BLaER1 (cell line): ENCODE measurements at regions not wholly inside any gene's neighbourhood (a gene's known extent, or its start where the extent isn't known, plus 50 kb on each side); places are given as distances from the start of the nearest gene placed in this dataset.

Experiments
- H3K27ac ChIP-seq: shearing (Covaris generic); formaldehyde crosslinking; 2 replicates; pipeline ENCODE4 v1.8.1; 2022
- H3K27me3 ChIP-seq: shearing (Covaris generic); formaldehyde crosslinking; 2 replicates; pipeline ENCODE4 v1.8.1; 2022
- H3K36me3 ChIP-seq: shearing (Covaris generic); formaldehyde crosslinking; 2 replicates; pipeline ENCODE4 v1.8.1; 2022
- H3K4me1 ChIP-seq: shearing (Covaris generic); formaldehyde crosslinking; 2 replicates; pipeline ENCODE4 v1.8.1; 2022
- H3K4me2 ChIP-seq: shearing (Covaris generic); formaldehyde crosslinking; 2 replicates; pipeline ENCODE4 v1.8.1; 2022
- H3K4me3 ChIP-seq: shearing (Covaris generic); formaldehyde crosslinking; 2 replicates; pipeline ENCODE4 v1.8.1; 2022
- H3K9ac ChIP-seq: shearing (Covaris generic); formaldehyde crosslinking; 2 replicates; pipeline ENCODE4 v1.8.1; 2022
- H3K9me3 ChIP-seq: shearing (Covaris generic); formaldehyde crosslinking; 2 replicates; pipeline ENCODE4 v1.8.1; 2022
- H4K20me1 ChIP-seq: shearing (Covaris generic); formaldehyde crosslinking; 2 replicates; pipeline ENCODE4 v1.8.1; 2022
- Cebpa-rat ChIP-seq: shearing (Covaris generic); IDR thresholded peaks from 2 replicates; pipeline ENCODE4 v1.8.1; 2022

DNA sequence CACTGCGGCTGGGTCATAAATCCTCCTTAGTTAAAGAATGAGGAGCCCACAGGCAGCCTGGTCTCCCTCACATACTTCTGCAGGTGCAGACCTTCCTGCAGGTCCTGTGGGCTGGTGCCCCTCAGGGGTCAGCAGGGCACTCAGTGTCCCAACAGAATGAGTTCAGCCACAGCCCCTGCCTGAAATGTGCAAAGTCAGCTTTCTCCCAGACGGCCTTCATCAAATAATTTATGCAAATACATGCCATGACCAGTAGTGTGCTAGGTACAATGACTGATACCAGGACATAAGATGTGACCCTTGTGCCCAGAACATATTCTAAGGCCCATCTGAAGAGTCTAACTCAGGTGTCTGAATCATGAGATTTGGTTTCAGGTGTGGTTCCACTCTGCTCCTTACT, 703.4 kb downstream of the TBC1D22A start:
- H3K4me1 ChIP-seq = no peaks in the 10 kb centered on the region
- H3K27ac ChIP-seq = no peak overlapping the region
- no peak for TF ChIP-seq Cebpa-rat
- no peaks in the 10 kb centered on the region for H3K36me3 ChIP-seq
- H4K20me1 ChIP-seq = no peaks in the 10 kb centered on the region
- H3K4me2 ChIP-seq = no peak overlapping the region
- H3K9me3 ChIP-seq = peaks cover 22% of the 10 kb centered on the region
- H3K4me3 ChIP-seq = no peak overlapping the region
- H3K9ac ChIP-seq = no peak overlapping the region
- H3K27me3 ChIP-seq = no peaks in the 10 kb centered on the region

GRCh38 chr22:47465222-47465621, 702.8 kb downstream of the TBC1D22A start:
- TF ChIP-seq Cebpa-rat = no peak
- Histone ChIP-seq H3K9me3 (peaks cover 22% of the 10 kb centered on the region), H3K36me3 (no peaks in the 10 kb centered on the region)

GRCh38 chr22:47463220-47463619, 700.8 kb downstream of the TBC1D22A start:
- TF ChIP-seq Cebpa-rat = no peak
- H3K4me3 ChIP-seq = no peak overlapping the region
- H3K4me2 ChIP-seq = no peak overlapping the region
- H3K9ac ChIP-seq = no peak overlapping the region
- H3K4me1 ChIP-seq = no peaks in the 10 kb centered on the region
- H4K20me1 ChIP-seq = no peaks in the 10 kb centered on the region
- H3K27me3 ChIP-seq = no peaks in the 10 kb centered on the region
- no peak overlapping the region for H3K27ac ChIP-seq
- H3K9me3 ChIP-seq = peaks cover 22% of the 10 kb centered on the region
- H3K36me3 ChIP-seq = no peaks in the 10 kb centered on the region

More at GRCh38 chr22:47465222-47465621, 702.8 kb downstream of the TBC1D22A start:
- no peak overlapping the region for H3K4me3 ChIP-seq
- H3K9ac ChIP-seq = no peak overlapping the region
- H3K27me3 ChIP-seq = no peaks in the 10 kb centered on the region
- H4K20me1 ChIP-seq = no peaks in the 10 kb centered on the region
- H3K4me1 ChIP-seq = no peaks in the 10 kb centered on the region
- no peak overlapping the region for H3K4me2 ChIP-seq
- no peak overlapping the region for H3K27ac ChIP-seq

DNA sequence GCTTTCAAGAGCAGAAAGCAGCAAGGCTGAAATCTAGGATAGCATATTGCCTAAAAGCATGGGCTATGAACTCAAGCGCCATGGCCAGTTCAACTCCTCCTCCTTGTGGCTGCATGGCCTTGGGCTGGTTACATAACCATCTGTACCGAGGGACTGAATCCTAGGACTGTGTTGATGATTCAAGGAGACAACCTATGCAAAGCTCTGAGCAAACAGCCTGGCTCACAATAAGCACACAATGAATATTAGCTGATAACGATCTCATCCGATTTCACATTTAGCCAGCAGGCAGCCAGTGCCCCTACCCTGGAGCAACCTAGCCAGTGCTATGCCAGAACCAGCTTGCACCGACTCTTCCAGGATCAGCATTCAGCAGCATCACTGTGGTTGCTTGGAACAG, 698.4 kb downstream of the TBC1D22A start:
- Histone ChIP-seq H3K4me2 (no peak overlapping the region), H3K27ac (no peak overlapping the region), H3K4me1 (no peaks in the 10 kb centered on the region), H3K9me3 (0 out of 2 replicates have a peak, but pooled peaks cover 4% of the 10 kb centered on the region), H3K27me3 (no peaks in the 10 kb centered on the region), H3K9ac (no peak overlapping the region), H3K36me3 (no peaks in the 10 kb centered on the region), H4K20me1 (no peaks in the 10 kb centered on the region), H3K4me3 (no peak overlapping the region)
- no peak for TF ChIP-seq Cebpa-rat

- H3K27me3 ChIP-seq = no peaks in the 10 kb centered on the region
- H3K27ac ChIP-seq = no peak overlapping the region
- no peak overlapping the region for H3K9ac ChIP-seq
- H4K20me1 ChIP-seq = no peaks in the 10 kb centered on the region
- no peak for TF ChIP-seq Cebpa-rat
- no peak overlapping the region for H3K4me2 ChIP-seq
- no peak overlapping the region for H3K4me3 ChIP-seq
- H3K4me1 ChIP-seq = no peaks in the 10 kb centered on the region
- no peaks in the 10 kb centered on the region for H3K36me3 ChIP-seq
- 0 out of 2 replicates have a peak, but pooled peaks cover 4% of the 10 kb centered on the region for H3K9me3 ChIP-seq
Observed at GRCh38 chr22:47460176-47460575, 697.7 kb downstream of the TBC1D22A start.

DNA sequence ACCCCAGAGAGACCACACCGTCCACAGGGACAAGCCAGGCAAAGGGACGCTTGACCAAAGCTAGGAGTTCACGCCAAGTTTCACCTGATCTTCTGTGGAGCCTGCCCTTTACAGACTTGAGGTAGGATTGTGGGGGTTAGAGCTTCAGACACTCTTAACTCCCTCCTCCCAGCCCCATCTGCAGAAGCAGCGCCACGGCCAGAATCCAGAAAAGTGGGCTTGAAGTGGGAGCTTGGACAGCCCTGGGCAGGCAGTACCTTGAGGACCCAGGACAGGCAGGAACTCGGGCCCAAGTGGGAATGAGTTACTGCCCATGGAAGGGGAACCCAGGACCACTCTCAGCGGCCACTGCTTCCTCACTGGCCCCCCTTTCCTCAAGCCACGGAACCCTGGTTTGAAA, 695.9 kb downstream of the TBC1D22A start:
- no peaks in the 10 kb centered on the region for H4K20me1 ChIP-seq
- peaks cover 10% of the 10 kb centered on the region for H3K9me3 ChIP-seq
- H3K4me3 ChIP-seq = no peak overlapping the region
- H3K4me1 ChIP-seq = no peaks in the 10 kb centered on the region
- H3K36me3 ChIP-seq = no peaks in the 10 kb centered on the region
- no peak overlapping the region for H3K27ac ChIP-seq
- no peak overlapping the region for H3K4me2 ChIP-seq
- H3K9ac ChIP-seq = no peak overlapping the region
- H3K27me3 ChIP-seq = no peaks in the 10 kb centered on the region
- no peak for TF ChIP-seq Cebpa-rat

DNA sequence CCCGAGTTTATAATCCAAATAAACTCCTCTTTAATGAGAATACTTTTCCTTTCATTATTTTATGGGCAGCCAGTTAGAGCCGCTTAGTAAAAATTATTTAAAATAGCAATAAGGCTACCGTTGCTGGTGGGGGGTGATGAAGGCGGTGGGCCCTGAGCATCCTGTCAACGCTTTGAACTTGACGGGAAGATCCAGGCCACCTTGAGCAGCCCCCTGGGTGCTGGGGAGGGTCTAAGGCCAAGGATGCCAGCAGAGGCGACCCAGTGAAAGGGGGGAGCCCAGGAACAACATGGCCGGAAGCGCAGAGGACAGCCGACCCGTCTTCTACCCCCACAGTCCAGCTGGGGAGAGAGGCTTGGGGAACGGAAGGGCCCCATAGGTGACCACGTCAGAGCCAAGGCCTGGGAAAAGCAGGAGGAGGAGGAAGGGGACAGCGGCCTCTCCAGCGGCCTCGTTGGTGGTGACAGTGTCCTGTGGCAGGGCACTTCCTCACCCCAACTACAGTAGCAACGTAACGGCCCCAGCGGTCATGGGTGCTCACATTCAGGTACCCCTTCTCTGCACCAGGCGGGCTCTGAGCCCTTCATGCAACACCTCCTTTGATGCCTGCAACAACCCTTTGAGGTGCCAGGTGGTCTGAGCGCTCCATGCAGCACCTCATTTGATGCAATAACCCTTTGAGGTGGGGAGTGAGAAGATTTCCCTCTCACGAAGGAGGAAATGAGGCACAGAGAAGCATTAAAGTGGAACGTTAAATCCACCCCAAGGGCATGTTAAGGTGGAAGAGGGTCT, 695.3 kb downstream of the TBC1D22A start:
- H3K9me3 ChIP-seq = peaks cover 16% of the 10 kb centered on the region
- no peak for TF ChIP-seq Cebpa-rat
- no peak overlapping the region for H3K27ac ChIP-seq

GRCh38 chr22:47457021-47457420, 694.6 kb downstream of the TBC1D22A start:
- Histone ChIP-seq H3K36me3 (no peaks in the 10 kb centered on the region), H4K20me1 (no peaks in the 10 kb centered on the region), H3K4me1 (no peaks in the 10 kb centered on the region), H3K4me2 (no peak overlapping the region), H3K4me3 (no peak overlapping the region), H3K27me3 (no peaks in the 10 kb centered on the region), H3K9me3 (peaks cover 18% of the 10 kb centered on the region), H3K9ac (no peak overlapping the region), H3K27ac (no peak overlapping the region)
- TF ChIP-seq Cebpa-rat = no peak

More for the DNA sequence above, 695.3 kb downstream of the TBC1D22A start:
- Histone ChIP-seq H3K9ac (no peak overlapping the region), H3K4me2 (no peak overlapping the region), H3K4me1 (no peaks in the 10 kb centered on the region), H4K20me1 (no peaks in the 10 kb centered on the region), H3K36me3 (no peaks in the 10 kb centered on the region), H3K27me3 (no peaks in the 10 kb centered on the region), H3K4me3 (no peak overlapping the region)

- Histone ChIP-seq H3K27me3 (no peaks in the 10 kb centered on the region), H3K9ac (no peak overlapping the region), H3K4me2 (no peak overlapping the region), H4K20me1 (no peaks in the 10 kb centered on the region), H3K4me1 (no peaks in the 10 kb centered on the region), H3K36me3 (no peaks in the 10 kb centered on the region), H3K4me3 (no peak overlapping the region), H3K9me3 (peaks cover 18% of the 10 kb centered on the region), H3K27ac (no peak overlapping the region)
- no peak for TF ChIP-seq Cebpa-rat
Observed at GRCh38 chr22:47456031-47456430, 693.6 kb downstream of the TBC1D22A start.

DNA sequence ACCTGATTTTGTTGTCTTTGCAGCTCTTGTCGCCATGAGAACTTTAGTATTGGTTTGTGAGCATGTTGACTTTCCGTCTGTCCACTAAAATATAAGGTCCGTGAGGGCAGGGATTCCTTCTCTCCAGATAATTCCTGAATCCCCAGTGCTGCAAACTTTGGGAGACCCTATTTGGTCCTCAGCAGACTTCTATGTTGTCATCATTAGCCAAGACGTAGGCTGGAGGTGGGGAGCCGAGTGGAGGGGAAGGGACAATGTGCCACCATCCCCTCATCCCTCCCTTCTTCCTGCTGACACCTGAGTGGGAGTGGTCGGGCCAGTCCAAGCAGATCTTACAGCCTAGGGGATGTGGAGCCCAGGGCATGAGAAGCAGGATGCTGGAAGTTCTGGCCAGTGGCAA, 690.6 kb downstream of the TBC1D22A start:
- H3K9ac ChIP-seq = no peak overlapping the region
- no peak overlapping the region for H3K4me3 ChIP-seq
- H3K36me3 ChIP-seq = no peaks in the 10 kb centered on the region
- H4K20me1 ChIP-seq = no peaks in the 10 kb centered on the region
- H3K27me3 ChIP-seq = no peaks in the 10 kb centered on the region
- H3K27ac ChIP-seq = no peak overlapping the region
- H3K9me3 ChIP-seq = peaks cover 18% of the 10 kb centered on the region
- H3K4me2 ChIP-seq = no peak overlapping the region
- TF ChIP-seq Cebpa-rat = no peak
- H3K4me1 ChIP-seq = no peaks in the 10 kb centered on the region
